A673 (cell line): ENCODE measurements at regions not wholly inside any gene's neighbourhood (a gene's known extent, or its start where the extent isn't known, plus 50 kb on each side); places are given as distances from the start of the nearest gene placed in this dataset.

ENCODE experiments used
- BruUV-seq: library from RNA; stranded (reverse); fragments of 400-500 nt; replicated peaks from 2 replicates; lab custom pipeline; 2021; lab: Mats Ljungman, UMichigan
- CTCF ChIA-PET: fragments of 300-600 bp; sonication (Branson Sonifier 250); formaldehyde crosslinking; loops from one replicate; lab custom pipeline; 2022; ENCODE audit warnings: antibody characterized with exemption; lab: Charles Lee
- POLR2A ChIA-PET: fragments of 300-600 bp; sonication (Branson Sonifier 250); formaldehyde crosslinking; loops from one replicate; lab custom pipeline; 2022; ENCODE audit warnings: antibody characterized with exemption; ENCODE audit not compliant: low non-redundant PET; lab: Charles Lee
- DNase-seq: peaks from one replicate; pipeline ENCODE4 v3.0.0-alpha.2; 2015; ENCODE audit warnings: low spot score
- H3K27ac ChIP-seq: fragments of 200-600 bp; sonication (generic); 2 replicates; pipeline ENCODE4 v1.5.1; 2016; ENCODE audit warnings: mixed run types, low read depth, mild to moderate bottlenecking, mixed read lengths, antibody characterized with exemption, low read length; ENCODE audit not compliant: poor library complexity, severe bottlenecking
- H3K27me3 ChIP-seq: fragments of 200-600 bp; sonication (generic); replicated peaks from 2 replicates; pipeline ENCODE4 v1.6.1; 2017; ENCODE audit warnings: mixed run types, low read depth, mild to moderate bottlenecking, mixed read lengths, antibody characterized with exemption, low read length; ENCODE audit not compliant: insufficient read depth, poor library complexity
- H3K36me3 ChIP-seq: fragments of 200-600 bp; sonication (generic); 2 replicates; pipeline ENCODE4 v1.6.1; 2016; ENCODE audit warnings: mixed run types, mild to moderate bottlenecking, mixed read lengths, antibody characterized with exemption, low read length; ENCODE audit not compliant: insufficient read depth, poor library complexity, severe bottlenecking
- H3K4me1 ChIP-seq: fragments of 200-600 bp; sonication (generic); 2 replicates; pipeline ENCODE4 v1.6.1; 2017; ENCODE audit warnings: mixed run types, mild to moderate bottlenecking, mixed read lengths, antibody characterized with exemption, low read length; ENCODE audit not compliant: insufficient read depth, poor library complexity, severe bottlenecking
- H3K4me3 ChIP-seq: fragments of 200-600 bp; sonication (generic); 2 replicates; pipeline ENCODE4 v1.5.1; 2016; ENCODE audit warnings: low read depth, mixed run types, mild to moderate bottlenecking, mixed read lengths, low read length; ENCODE audit not compliant: poor library complexity, severe bottlenecking
- H3K9me3 ChIP-seq: fragments of 200-600 bp; sonication (generic); 2 replicates; pipeline ENCODE4 v1.6.1; 2016; ENCODE audit warnings: mixed run types, low read depth, mild to moderate bottlenecking, mixed read lengths, antibody characterized with exemption, low read length; ENCODE audit not compliant: poor library complexity, severe bottlenecking
- EZH2 ChIP-seq: fragments of 200-600 bp; sonication (generic); IDR thresholded peaks from 2 replicates; pipeline ENCODE4 v1.6.1; 2017; ENCODE audit warnings: borderline replicate concordance, low read depth, mild to moderate bottlenecking, mixed read lengths, antibody characterized with exemption, low read length; ENCODE audit not compliant: poor library complexity, severe bottlenecking
- intact Hi-C: fragments of 100-400 bp; cut with micrococcal nuclease; formaldehyde crosslinking; loops from one replicate; pipeline ENCODE4 v1.10.0; 2022; ENCODE audit not compliant: unreplicated experiment
- TF ChIP-seq, protein P1 (sequence below): fragments of 300-800, 200-600 bp; sonication (generic); conservative IDR thresholded peaks from 2 replicates; pipeline ENCODE4 v1.5.1; 2017; ENCODE audit warnings: low read depth, mild to moderate bottlenecking, antibody characterized with exemption, low read length, moderate library complexity, mixed read lengths

DNA sequence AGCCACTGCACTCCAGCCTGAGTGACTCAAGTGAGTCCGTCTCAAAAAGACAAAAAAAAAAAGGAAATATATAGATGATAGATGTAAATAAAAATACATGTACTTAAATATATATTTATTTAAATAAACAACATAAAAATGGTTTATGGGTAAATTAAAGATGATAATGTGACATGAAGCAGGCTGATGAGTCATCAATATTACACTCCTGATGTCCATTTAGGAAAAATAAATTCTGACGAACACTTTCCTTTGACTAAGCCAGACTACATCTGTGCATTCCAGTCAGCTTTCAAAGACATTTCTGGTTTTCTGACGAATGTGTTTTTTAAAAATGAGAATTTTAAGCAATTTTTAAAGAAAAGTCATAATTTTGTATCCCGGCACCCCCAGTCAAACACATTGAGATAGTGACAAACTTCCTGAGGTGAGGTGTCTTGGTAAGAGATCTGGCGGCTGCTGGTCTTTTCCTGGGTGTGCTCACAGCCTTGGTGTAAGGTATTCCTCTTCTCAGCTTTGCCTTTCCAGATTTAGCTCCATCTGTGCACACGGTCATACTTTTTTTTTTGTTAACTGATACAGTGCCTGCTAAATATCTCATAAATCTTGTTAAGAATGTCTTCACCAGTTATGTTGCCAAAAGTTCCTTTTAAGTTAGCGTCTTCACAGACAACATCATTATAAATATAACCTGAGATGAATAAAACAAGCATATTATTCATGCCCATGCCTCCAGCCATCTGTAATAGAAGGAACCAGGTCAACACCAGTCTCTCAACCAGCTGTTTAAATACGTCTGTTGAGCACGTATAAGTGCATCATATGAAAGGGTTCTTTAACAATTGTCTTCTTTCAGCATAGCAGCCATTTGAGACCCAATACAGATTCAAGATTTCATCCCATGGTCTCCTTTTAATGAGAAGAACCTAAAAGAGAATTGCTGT lies 214.5 kb upstream of the PLD5 start:
- ChIA-PET POLR2A (no interaction called here), CTCF (no interaction called here)
- no peaks in the 10 kb centered on the region for H3K4me1 ChIP-seq
- H3K27ac ChIP-seq: no peak overlapping the region
- intact Hi-C loops: no loop called here
- no peaks in the 10 kb centered on the region for H3K36me3 ChIP-seq
- no peak overlapping the region for H3K4me3 ChIP-seq
- no peak for TF ChIP-seq EZH2
- TF ChIP-seq, protein P1, sequence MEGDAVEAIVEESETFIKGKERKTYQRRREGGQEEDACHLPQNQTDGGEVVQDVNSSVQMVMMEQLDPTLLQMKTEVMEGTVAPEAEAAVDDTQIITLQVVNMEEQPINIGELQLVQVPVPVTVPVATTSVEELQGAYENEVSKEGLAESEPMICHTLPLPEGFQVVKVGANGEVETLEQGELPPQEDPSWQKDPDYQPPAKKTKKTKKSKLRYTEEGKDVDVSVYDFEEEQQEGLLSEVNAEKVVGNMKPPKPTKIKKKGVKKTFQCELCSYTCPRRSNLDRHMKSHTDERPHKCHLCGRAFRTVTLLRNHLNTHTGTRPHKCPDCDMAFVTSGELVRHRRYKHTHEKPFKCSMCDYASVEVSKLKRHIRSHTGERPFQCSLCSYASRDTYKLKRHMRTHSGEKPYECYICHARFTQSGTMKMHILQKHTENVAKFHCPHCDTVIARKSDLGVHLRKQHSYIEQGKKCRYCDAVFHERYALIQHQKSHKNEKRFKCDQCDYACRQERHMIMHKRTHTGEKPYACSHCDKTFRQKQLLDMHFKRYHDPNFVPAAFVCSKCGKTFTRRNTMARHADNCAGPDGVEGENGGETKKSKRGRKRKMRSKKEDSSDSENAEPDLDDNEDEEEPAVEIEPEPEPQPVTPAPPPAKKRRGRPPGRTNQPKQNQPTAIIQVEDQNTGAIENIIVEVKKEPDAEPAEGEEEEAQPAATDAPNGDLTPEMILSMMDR: no peak
- BruUV-seq: no TSS peak
- no peak for DNase-seq
- H3K9me3 ChIP-seq: no peaks in the 10 kb centered on the region
- H3K27me3 ChIP-seq: no peaks in the 10 kb centered on the region

DNA sequence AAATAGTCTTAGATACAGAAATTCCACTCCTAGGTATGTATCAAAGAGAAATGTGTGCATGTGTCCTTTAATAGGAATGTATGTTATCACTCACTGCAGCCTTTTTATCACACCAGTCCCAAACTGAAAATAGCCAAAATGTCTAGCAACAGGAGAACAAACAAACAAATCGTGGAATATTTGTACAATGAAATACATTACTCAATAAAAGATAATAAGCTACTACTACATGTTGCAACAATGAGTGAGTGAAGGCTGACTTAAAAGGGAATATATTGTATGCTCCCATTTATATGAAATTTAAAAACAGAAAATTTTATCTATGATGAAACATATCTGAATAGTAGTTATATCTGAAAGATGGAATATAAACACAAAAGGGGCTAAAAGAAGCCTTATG lies 212.1 kb upstream of the PLD5 start:
- no peak overlapping the region for H3K27ac ChIP-seq
- CTCF ChIA-PET: no interaction called here
- POLR2A ChIA-PET: no interaction called here
- no peak for TF ChIP-seq EZH2
- TF ChIP-seq, protein P1: no peak
- intact Hi-C loops: no loop called here
- no peaks in the 10 kb centered on the region for H3K4me1 ChIP-seq
- no peaks in the 10 kb centered on the region for H3K36me3 ChIP-seq
- no peaks in the 10 kb centered on the region for H3K27me3 ChIP-seq
- no peaks in the 10 kb centered on the region for H3K9me3 ChIP-seq
- DNase-seq: no peak
- no peak overlapping the region for H3K4me3 ChIP-seq
- BruUV-seq: no TSS peak

DNA sequence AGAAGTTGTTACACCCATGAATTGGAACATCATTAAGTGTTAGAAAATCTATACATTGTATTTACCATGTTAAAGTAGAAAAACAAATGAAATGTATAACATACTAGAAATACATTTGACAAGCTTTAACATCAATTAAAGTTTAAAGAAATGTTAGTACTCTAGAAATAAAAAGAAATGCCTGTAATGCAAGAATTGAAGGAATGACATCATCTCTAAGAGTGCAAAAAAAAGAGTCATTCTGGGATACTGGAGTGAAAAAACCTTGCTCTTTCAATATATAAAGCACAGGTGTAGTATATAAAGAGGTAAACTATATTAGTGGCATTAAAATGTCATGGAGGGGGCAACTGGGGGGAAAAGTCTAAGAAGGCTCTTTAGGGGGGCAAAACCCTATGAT lies 210.8 kb upstream of the PLD5 start:
- no peak for DNase-seq
- H3K36me3 ChIP-seq: no peaks in the 10 kb centered on the region
- H3K27me3 ChIP-seq: no peaks in the 10 kb centered on the region
- ChIA-PET POLR2A (no interaction called here), CTCF (no interaction called here)
- intact Hi-C loops: no loop called here
- no peak overlapping the region for H3K4me3 ChIP-seq
- no TSS peak for BruUV-seq
- no peaks in the 10 kb centered on the region for H3K4me1 ChIP-seq
- H3K9me3 ChIP-seq: no peaks in the 10 kb centered on the region
- no peak overlapping the region for H3K27ac ChIP-seq
- no peak for TF ChIP-seq EZH2
- TF ChIP-seq, protein P1: no peak
